ENCODE measurements at regions not wholly inside any gene's neighbourhood (a gene's known extent, or its start where the extent isn't known, plus 50 kb on each side); places are given as distances from the start of the nearest gene placed in this dataset.

- Histone ChIP-seq H3K4me1 (replicated peaks in 1 of 2; ENCODE audit: control insufficient read depth in 2 of 2, insufficient read depth in 2 of 2, low read length in 2 of 2) (peaks cover 42 to 79% of the 10 kb centered on the region in 2 experiments), H3K79me2 (ENCODE audit: control insufficient read depth, insufficient read depth, low read length) (no peaks in the 10 kb centered on the region), H3K9me1 (ENCODE audit: control insufficient read depth, insufficient read depth, low read length) (no peaks in the 10 kb centered on the region), H3K9ac (ENCODE audit: insufficient read depth in 1 of 2, low read depth in 2 of 2, low read length in 2 of 2) (peak overlapping the region in 1 of 2 experiments; percentile 51; a peak in 2 of 4 replicates), H3K27ac (ENCODE audit: extremely low read depth, low read depth, low read length) (peak overlapping the region; percentile 83), H3K27me3 (ENCODE audit: control insufficient read depth in 2 of 2, insufficient read depth in 2 of 2, low read length in 2 of 2) (no peaks in the 10 kb centered on the region), H3K36me3 (ENCODE audit: control insufficient read depth, insufficient read depth, low read length) (no peaks in the 10 kb centered on the region), H4K20me1 (replicated peaks; ENCODE audit: control insufficient read depth, insufficient read depth, low read length) (no peaks in the 10 kb centered on the region), H2AFZ (ENCODE audit: low read depth, low read length) (peak overlapping the region; percentile 47), H3K9me3 (replicated peaks; ENCODE audit: control insufficient read depth, insufficient read depth, low read depth, low read length) (no peaks in the 10 kb centered on the region), H3K4me3 (no peak overlapping the region), H3K4me2 (ENCODE audit: insufficient read depth, low read length) (peak overlapping the region; percentile 17; the same call in 1 of the 2 replicates)
- intact Hi-C loops (cut with micrococcal nuclease) (no loop called here), in situ Hi-C loops (cut with MboI) (no loop called here)
- WGBS (ENCODE audit: insufficient coverage, low coverage, missing lambda C conversion rate): 56% methylated on average over 3 of the region's 3 CpGs
- 0 out of 3 replicates have a peak, but pooled peaks have one; percentile 4 for ATAC-seq
- no peak for FAIRE-seq
- ChIA-PET POLR2A (interaction anchor here (0.7 to 1.6 kb wide), 3 partner anchors 8 to 140 kb away, joined by 3 to 4 read pairs (median 3); no protein-coding TSS in a partner anchor), CTCF (ENCODE audit: low intra/inter-chr PET ratio) (no interaction called here)
- no TSS peak for BruUV-seq (replicated peaks)
- DNase-seq (ENCODE audit: extremely low read depth in 1 of 4, low spot score in 3 of 4): peak in 1 of 4 experiments; percentile 39
- TF ChIP-seq KDM1A (IDR thresholded peaks at IDR 0.05) (peak in 1 of 2 experiments; percentile 48; a peak in 2 of 4 replicates), RCOR1 (IDR thresholded peaks at IDR 0.05; ENCODE audit: borderline replicate concordance in 1 of 2, low read depth in 2 of 2, low read length in 2 of 2) (peak in 1 of 2 experiments; percentile 52; a peak in 1 of 4 replicates), MTF1 (CRISPR knock-in tag; IDR thresholded peaks at IDR 0.05; ENCODE audit: borderline replicate concordance) (peak; percentile 32; the same call in 1 of the 2 replicates), ZNF655 (CRISPR knock-in tag; IDR thresholded peaks at IDR 0.05) (no peak), MLLT1 (IDR thresholded peaks at IDR 0.05) (0 out of 4 replicates have a peak, but pooled peaks of 1 of the 2 experiments have one; percentile 14), NR2C1 (IDR thresholded peaks at IDR 0.05) (no peak), NR2C1 (tag; IDR thresholded peaks at IDR 0.05) (peak; percentile 39; the same call in 1 of the 2 replicates), HMBOX1 (IDR thresholded peaks at IDR 0.05) (no peak), PTRF (tag; IDR thresholded peaks at IDR 0.05) (peak; percentile 55; the same call in 1 of the 2 replicates), BCOR (IDR thresholded peaks at IDR 0.05) (peak; percentile 79), RFX1 (IDR thresholded peaks at IDR 0.05) (0 out of 2 replicates have a peak, but pooled peaks have one; percentile 3), BRD4 (IDR thresholded peaks at IDR 0.05) (peak; percentile 17; the same call in 1 of the 2 replicates), MEF2D (tag; conservative IDR thresholded peaks at IDR 0.05; ENCODE audit: low read depth) (0 out of 2 replicates have a peak, but pooled peaks have one; percentile 33), TBL1XR1 (IDR thresholded peaks at IDR 0.05; ENCODE audit: low read length in 2 of 2) (0 out of 4 replicates have a peak, but pooled peaks of 1 of the 2 experiments have one; percentile 12), ZKSCAN1 (IDR thresholded peaks at IDR 0.05; ENCODE audit: low read depth, low read length) (no peak), ZNF134 (CRISPR knock-in tag; conservative IDR thresholded peaks at IDR 0.05) (no peak), ZNF512 (tag; IDR thresholded peaks at IDR 0.05) (0 out of 2 replicates have a peak, but pooled peaks have one; percentile 26), KHSRP (IDR thresholded peaks at IDR 0.05) (no peak), RBM25 (IDR thresholded peaks at IDR 0.05; ENCODE audit: low read depth, low read length, severe bottlenecking) (peak; percentile 76), SMARCA5 (IDR thresholded peaks at IDR 0.05) (peak; percentile 81; the same call in 1 of the 2 replicates)
These were observed 141.8 kb downstream of the RPL22L1 start for GRCh38 chr3:170728181-170728580.

Data from K562 (cell line).